GM18502 (cell line): ENCODE measurements at regions not wholly inside any gene's neighbourhood (a gene's known extent, or its start where the extent isn't known, plus 50 kb on each side); places are given as distances from the start of the nearest gene placed in this dataset.

Experiments
- ATAC-seq: cut with Tn5 transposase; IDR thresholded peaks from one replicate; pipeline ENCODE4 v1.9.1; 2021; ENCODE audit warnings: mild to moderate bottlenecking; ENCODE audit not compliant: unreplicated experiment, poor library complexity

- ATAC-seq: no peak
Observed at GRCh38 chr19:27748551-27749152, 1464.3 kb downstream of the UQCRFS1 start.

DNA sequence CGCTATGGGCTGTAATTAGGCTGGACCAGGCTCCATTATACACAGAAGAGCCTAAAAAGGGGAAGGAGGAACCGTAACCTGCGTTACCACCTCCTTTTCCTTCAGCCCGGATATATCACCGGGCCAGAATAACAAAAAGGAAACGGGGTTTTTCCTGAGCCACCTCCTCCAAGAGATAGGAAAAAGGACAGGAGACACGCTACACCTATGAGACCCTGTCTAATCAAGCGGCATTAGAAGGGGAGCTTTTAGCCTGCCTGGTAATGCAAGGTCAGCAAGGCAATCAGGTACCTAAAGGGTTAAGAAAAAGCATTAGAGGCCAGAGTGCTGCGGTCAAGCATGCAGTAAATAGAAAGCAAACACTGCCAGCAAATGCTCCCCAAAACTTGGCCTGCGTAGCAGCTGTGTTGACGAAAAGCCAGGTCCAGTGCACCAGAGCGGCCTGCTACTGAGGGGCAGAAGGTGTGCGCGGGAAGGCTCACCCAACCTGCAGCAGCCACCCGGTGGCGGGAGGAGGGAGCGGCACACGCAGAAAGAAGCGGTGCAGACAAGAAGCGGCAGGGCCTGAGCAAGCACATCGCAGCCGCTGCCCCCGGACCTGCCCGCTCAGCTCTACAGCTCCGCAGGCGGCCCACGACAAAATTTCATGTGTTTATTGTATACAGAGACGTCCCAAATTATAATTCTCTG lies 1466.1 kb downstream of the UQCRFS1 start:
- no peak for ATAC-seq

GRCh38 chr19:27745978-27746542 lies 1466.9 kb downstream of the UQCRFS1 start:
- no peak for ATAC-seq

DNA sequence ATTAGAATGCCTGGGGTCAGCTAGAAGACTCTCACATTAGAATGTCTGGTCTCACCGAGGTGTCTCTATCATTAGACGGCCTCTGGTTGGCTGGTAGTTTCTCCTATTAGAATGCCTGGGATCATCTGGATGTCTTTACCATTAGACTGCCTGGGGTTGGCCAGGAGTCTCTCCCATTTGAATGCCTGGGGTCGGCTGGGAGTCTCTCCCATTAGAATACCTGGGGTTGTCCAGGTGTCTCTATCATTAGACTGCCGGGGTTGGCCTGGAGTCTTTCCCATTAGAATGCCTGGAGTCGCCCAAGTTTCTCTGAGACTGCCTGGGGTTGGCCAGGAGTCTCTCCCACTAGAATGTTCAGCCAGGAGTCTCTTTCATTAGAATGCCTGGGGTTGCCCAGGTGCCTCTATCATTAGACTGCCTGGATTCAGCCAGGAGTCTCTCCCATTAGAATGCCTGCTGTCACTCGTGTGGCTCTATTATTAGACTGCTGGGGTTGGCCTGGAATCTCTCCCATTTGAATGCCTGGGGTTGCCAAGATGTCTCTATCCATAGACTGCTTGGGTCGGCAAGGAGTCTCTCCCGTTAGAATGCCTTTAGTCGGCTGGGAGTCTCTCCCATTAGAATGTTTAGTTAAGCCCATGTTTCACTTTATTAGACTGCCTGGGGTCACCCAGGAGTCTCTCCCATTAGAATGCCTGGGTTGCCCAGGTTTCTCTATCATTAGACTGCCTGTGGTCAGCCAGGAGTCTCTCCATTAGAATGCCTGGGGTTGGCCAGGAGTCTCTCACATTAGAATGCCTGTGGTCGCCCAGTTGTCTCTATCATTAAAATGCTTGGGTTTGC lies 1467.8 kb downstream of the UQCRFS1 start:
- no peak for ATAC-seq

GRCh38 chr19:27742041-27742440 lies 1470.9 kb downstream of the UQCRFS1 start:
- ATAC-seq: no peak

DNA sequence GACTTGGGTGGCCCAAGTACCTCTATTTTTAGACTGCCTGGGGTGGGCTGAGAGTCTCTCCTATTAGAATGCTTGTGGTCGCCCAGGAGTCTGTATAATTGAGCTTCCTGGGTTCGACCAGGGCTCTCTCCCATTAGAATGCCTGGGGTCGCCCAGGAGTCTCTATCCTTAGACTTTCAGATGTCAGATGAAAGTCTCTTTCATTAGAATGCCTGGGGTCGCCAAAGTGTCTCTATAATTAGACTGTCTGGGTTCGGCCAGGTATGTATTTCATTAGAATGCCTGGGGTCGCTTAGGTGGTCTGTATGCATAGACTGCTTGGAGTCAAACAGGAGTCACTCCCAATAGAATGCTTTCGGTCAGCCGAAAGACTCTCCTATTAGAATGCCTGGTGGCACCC lies 1471.7 kb downstream of the UQCRFS1 start:
- ATAC-seq: no peak

DNA sequence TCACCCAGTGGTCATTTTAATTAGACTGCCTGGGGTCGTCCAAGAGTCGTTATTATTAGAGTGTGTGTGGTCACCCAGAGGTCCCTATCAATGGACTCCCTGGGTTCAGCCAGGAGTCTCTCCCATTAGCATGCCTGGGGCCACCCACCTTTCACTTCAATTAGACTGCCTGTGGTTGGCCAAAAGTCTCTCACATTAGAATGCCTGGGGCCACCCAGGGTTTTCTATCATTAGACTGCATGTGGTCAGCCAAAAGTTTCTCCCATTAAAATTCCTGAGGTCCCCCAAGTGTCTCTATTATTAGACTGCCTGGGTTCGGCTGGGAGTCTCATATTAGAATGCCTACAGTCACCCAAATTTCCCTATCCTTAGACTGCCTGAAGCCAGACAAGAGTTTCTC lies 1472.6 kb downstream of the UQCRFS1 start:
- ATAC-seq: no peak

- ATAC-seq: no peak
Observed at GRCh38 chr19:27738569-27739193, 1474.3 kb downstream of the UQCRFS1 start.

DNA sequence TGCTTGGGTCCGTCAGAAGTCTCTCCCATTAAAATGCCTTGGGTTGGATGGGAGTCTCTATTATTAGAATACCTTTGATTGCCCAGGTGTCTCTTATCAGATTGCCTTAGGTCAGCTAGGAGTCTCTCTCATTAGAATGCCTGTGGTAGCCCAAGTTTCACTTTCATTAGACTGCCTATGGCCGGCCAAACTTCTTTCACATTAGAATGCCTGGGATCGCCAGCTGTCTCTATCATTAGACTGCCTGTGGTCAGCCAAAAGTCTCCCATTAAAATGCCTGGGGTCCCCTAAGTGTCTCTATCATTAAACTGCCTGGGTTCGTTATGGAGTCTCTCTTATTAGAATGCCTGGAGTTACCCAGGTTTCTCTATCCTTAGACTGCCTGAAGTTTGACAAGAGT lies 1476.7 kb downstream of the UQCRFS1 start:
- no peak for ATAC-seq

- ATAC-seq: no peak
Observed at GRCh38 chr19:27735314-27735713, 1477.6 kb downstream of the UQCRFS1 start.

DNA sequence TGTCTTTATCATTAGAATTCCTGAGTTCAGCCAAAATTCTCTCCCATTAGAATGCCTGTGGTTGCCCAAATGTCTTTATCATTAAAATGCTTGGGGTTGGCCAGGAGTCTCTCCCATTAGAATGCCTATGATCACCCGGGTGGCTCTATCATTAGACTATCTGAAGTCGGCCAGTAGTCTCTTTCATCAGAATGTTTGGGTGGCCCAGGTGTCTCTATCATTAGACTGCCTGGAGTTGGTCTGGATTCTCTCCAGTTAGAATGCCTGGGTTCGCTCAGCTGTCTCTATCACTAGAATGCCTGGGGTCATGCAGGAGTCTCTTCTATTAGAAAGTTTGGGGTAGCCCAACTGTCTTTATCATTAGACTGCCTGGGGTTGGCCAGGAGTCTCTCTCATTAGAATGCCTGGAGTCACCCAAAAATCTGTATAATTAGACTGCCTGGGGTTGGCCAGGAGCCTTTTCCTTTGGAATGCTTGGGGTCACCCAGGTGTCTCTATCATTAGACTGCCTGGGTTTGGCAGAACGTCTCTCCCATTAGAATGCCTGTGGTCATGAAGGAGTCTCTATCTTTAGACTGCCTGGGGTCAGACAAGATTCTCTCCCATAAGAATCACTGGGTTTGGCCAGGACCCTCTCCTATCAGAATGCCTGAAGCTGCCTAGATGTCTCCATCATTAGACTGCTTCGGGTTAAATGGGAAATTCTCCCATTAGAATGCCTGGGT lies 1478.3 kb downstream of the UQCRFS1 start:
- no peak for ATAC-seq

DNA sequence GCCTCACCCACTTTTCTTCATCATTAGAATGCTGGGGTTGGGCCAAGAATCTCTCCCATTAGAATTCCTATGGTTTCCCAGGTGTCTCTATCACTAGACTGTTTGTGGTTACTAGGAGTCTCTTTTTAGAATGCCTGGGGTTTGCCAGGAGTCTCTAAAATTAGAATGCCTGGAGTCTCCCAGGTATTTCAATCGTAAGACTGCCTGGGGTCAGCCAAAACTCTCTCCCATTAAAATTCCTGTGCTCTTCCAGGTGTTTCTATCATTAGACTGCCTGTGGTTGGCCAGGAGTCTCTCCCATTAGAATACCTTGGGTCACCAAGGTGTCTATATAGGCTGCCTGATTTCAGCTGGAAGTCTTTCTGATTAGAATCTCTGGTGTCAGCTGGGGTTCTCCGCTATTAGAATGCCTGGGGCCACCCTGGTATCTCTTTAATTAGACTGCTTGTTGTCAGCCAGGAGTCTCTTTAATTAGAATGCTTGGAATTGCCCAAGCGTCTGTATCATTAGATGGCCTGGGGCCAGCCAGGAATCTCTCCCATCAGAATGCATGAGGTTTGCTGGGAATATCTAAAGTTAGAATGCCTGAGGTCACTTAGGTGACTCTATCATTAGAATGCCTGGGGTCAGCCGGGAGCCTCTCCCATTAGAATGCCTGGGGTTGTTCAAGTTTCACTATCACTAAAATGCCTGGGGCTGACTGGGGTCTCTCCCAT lies 1479.2 kb downstream of the UQCRFS1 start:
- ATAC-seq: no peak

- no peak for ATAC-seq
Observed at GRCh38 chr19:27729332-27729731, 1483.6 kb downstream of the UQCRFS1 start.

DNA sequence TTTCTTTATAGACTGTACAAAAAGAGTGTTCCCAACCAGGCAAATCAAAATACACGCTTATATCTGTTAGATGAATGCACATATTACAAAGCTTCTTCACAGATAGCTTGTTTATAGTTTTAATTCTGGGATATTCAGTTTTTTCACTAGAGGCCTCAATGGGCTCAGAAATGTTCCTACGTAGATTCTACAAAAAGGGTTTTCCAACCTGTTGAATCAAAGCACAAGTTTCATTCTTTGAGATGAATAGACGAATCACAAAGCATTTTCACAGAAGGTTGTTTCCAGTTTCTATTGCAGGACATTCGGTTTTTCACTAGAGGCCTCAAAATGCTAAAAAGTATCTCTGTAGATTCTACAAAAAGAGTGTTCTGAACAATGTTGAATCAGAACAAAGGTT lies 1490.3 kb downstream of the UQCRFS1 start:
- no peak for ATAC-seq

DNA sequence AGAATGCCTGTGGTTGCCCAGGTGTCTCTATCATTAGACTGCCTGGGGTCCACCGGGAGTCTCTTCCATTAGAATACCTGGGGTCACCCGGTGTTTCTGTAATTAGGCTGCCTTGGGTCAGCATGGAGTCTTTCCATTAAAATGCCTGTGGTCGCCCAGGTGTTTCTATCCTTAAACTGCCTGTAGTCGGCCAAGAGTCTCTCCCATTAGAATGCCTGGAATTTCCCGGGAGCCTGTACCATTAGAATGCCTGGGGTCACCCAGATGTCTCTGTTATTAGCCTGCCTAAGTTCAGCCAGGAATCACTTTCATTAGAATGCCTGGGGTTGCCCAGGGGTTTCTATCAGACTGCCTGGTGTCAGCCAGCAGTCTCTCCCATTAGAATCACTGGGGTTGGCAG lies 1492.8 kb downstream of the UQCRFS1 start:
- ATAC-seq: no peak

GRCh38 chr19:27719034-27719433 lies 1493.9 kb downstream of the UQCRFS1 start:
- no peak for ATAC-seq

GRCh38 chr19:27718234-27718633 lies 1494.7 kb downstream of the UQCRFS1 start:
- no peak for ATAC-seq

DNA sequence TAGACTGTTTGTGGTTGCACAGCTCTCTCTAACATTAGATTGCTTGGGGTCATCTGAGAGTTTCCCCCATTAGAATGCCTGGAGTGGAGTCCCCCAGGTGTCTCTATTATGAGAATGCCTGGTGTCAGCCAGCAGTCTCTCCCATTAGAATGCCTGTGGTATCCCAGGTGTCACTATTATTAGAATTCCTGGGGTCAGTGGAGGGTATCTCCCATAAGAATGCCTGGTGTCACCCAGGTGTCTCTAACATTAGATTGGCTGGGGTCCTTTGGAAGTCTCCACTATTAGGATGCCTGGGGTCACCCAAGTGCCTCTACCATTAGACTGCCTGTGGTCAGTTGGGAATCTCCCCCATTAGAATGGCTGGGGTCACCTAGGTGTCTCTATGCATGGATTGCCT lies 1495.1 kb downstream of the UQCRFS1 start:
- ATAC-seq: no peak

- ATAC-seq: no peak
Observed at GRCh38 chr19:27716922-27717321, 1496.0 kb downstream of the UQCRFS1 start.
